HG02678 (cell line): ENCODE measurements at regions not wholly inside any gene's neighbourhood (a gene's known extent, or its start where the extent isn't known, plus 50 kb on each side); places are given as distances from the start of the nearest gene placed in this dataset.

Experiments
- ATAC-seq: cut with Tn5 transposase; IDR thresholded peaks from one replicate; pipeline ENCODE4 v1.9.1; 2021; ENCODE audit warnings: mild to moderate bottlenecking, moderate library complexity; ENCODE audit not compliant: unreplicated experiment

DNA sequence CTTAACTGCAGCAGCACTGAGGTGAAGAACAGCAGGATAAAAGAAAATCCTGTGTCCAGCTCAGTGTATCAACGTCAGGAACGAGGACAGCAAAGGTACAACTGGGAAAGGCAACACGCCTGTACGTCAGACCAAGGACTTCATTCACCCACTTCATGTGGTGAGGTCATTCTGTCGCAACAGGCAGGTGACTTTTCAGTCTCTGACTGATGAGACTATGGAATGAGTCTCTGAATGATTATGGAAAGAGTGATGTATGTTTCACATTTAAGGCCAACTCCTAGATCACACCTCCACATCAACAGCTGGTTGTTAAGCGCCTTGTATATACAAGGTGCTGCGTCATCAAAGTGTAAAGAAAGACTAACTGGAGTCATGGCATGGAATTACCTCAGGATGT, 297.6 kb upstream of the SP8 start:
- no peak for ATAC-seq

DNA sequence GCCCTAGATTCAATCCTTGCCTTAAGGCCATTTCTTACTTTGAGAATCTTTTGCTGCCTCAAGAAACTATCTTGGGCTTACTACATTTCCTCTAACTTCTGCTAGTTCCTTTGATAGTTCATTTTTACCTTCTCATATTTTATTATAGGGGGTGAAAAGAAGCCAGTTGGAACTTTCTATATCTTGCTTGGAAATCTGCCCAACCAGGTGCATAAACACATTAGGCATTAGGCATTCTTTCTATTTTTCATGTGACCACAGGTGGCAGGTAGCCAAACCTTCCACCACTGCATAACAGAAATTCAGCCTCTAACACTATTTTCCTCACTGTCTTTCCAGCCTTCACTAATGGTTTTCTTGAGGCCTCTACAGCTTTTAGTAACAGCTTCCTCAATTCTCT, 300.0 kb upstream of the SP8 start:
- no peak for ATAC-seq

- ATAC-seq = no peak
These were observed 303.0 kb upstream of the SP8 start for GRCh38 chr7:21089653-21090052.

GRCh38 chr7:21092766-21093702, 306.3 kb upstream of the SP8 start:
- ATAC-seq = no peak

DNA sequence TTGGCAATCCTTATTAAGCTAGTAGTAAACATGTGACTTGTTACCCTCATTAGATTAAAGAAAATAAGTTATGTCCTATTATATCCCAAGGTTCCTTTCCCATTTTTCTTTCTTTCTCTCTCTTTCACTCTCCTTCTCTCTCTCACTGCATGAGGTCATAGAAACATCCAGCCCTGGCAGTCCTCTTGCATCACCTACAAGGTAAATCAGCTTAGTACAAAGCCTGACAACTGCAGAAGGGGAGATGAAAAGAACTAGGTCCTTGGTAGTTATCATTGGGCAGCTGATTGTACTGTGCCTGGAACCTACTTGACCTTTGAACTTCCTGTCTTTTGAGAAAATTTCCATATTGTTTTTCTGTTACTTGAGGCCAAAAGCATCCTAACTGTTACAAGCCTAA, 307.9 kb upstream of the SP8 start:
- no peak for ATAC-seq

- no peak for ATAC-seq
These were observed 312.7 kb upstream of the SP8 start for GRCh38 chr7:21099432-21099831.

DNA sequence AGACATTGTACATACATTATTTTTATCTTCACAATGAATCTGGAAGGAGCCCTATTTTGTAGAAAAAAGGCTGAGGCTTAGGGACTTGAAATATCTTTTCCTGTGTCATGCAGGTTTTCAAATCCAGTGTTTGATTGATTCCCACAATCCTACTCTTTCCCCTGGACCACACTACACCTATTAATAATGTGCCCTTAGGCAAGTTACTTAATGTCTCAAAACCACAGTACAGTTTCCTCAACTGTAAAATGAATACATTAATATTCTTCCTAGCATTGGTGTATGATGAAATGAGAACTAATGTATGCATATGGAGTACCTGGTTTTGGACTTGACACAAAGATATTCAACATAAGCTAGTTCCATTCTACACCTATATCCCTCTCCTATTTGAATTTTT, 313.3 kb upstream of the SP8 start:
- no peak for ATAC-seq

- no peak for ATAC-seq
These were observed 314.9 kb upstream of the SP8 start for GRCh38 chr7:21101541-21101940.

DNA sequence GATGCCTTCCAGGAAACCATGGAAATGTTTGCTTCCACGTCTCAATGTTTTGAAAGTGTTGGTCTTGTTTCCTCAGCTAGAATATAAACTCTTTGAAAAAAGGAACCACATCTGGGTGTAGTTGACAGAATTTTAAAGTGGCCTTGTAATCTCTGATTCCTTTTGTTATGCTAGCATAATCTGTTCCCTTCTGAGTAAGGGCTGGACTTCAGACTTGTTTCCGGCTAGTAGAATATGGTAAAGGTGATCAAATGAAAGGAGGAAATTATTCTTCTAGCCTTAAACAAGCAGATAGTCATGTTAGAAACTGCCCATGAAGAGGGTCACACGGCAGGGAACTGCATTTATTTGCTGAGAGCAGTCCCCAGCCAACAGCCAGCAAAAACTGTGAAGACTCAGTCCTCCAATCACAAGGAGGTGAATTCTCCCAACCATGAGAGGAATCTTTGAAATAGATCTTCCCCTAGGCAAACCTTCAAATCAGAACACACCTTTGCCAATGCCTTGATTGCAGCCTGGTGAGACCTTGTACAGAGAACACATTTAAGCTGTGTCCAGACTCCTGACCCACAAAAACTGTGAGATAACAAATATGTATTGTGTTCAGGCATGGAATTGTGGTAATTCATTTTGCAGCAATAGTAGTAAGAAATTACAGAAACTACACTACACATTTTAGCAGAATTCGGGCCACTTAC, 316.9 kb upstream of the SP8 start:
- no peak for ATAC-seq

DNA sequence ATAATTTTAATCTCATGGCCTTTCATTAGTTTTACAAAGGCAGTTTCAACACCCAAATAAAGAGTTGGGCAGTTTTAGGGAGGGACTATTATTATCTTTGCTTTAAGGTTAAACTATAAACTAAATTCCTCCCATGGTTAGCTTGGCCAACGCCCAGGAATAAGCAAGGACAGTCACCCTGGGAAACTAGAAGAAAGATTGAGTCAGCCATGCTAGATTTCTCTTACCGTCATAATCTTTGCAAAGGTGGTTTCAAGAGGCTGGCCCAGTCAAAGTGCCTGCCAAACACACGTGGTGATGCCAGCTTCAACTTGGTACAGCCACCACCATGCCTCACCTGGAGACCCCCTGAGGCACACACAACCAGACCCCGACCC, 317.4 kb upstream of the SP8 start:
- ATAC-seq = no peak

GRCh38 chr7:21106296-21106732, 319.6 kb upstream of the SP8 start:
- no peak for ATAC-seq

- ATAC-seq = no peak
These were observed 320.4 kb upstream of the SP8 start for GRCh38 chr7:21107101-21107500.

DNA sequence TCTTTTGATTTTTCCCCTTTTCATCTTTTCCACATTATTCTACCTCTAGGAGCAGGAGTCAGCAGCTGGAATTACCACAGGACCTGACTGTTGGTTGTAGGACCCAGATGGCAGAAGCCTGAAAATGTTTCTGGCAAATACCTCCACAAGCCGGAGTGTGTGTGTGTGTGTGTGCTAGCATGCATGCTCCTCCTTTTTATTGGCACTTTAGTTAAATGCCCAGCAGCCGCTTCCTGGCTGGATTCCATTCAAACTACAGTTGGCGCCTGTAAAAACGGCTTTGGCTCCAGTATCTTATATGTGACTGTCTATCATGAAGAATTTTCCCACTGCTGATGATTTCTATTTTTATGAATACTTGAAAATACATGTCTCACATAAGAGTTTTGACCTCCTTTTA, 319.7 kb upstream of the SP4 start:
- ATAC-seq = no peak

- ATAC-seq = no peak
These were observed 314.1 kb upstream of the SP4 start for GRCh38 chr7:21113609-21114415.

- ATAC-seq = no peak
These were observed 304.3 kb upstream of the SP4 start for GRCh38 chr7:21123586-21123985.

- no peak for ATAC-seq
These were observed 302.6 kb upstream of the SP4 start for GRCh38 chr7:21125297-21125696.

DNA sequence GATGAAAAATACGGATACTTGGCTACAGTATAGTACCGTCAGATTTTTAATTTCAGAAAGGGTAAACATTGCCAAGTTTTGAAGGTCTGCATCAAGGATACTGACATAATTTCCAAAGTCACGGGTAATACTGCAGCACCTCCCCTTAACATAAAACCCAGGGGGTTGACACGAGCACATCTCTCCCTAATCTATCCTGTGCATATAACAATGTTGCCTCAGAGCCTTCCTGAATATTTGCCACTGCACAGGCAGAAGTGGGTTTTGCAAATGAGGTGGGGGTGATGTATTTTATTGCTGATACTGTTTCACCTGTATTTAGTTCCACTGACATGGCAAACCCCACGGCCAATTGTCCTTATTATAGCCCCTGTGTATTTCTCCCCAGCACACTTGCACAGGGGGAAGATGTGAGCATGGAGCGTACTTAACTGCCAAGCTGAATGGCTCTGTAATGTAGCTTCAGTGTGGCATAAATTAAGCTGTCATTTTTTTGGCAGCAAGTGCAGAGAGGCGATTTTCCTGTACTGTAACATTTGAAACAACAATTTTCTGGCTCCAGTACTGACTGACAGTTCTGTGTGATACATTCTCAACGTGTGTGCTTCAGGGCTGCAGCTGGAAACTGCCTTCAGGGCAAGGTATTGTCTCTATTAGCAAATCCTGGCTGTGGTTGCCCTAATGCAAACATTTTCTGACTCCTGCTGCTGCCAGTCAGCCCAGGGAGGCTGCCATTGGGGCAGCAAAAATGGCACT, 299.6 kb upstream of the SP4 start:
- ATAC-seq = no peak

DNA sequence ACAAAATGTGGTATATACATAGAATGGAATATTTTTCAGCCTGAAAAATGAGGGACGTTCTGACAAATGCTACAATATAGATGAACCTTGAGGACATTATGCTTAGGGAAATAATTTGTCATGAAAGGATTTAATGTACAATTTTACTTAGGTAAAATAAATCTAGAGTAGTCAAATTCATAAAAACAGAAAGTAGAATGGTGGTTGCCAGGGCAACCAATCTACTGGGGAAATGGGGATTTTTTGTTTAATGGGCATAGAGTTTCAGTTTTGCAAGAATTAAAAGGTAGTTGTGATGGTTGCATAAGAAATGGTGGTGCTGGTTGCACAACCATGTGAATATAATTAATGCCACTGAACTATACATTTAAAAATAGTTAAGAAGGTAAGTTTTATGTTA, 296.0 kb upstream of the SP4 start:
- no peak for ATAC-seq

DNA sequence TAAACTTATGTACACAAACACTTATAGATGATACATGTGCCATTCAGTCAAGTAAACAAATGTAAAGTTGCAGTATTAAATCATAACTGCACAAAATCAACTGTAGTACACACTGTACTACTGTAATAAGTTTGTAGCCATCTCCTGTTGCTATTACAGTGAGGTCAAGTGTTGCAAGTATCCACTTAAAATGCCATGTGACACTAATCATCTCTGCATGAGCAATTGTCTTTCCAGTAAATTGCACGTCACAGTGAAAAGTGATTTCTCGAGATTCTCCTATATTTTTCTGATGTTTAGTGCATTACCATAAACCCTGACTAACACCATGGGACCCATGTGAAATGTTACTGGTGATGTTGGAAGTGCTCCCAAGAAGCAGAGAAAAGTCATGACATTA, 293.3 kb upstream of the SP4 start:
- no peak for ATAC-seq

DNA sequence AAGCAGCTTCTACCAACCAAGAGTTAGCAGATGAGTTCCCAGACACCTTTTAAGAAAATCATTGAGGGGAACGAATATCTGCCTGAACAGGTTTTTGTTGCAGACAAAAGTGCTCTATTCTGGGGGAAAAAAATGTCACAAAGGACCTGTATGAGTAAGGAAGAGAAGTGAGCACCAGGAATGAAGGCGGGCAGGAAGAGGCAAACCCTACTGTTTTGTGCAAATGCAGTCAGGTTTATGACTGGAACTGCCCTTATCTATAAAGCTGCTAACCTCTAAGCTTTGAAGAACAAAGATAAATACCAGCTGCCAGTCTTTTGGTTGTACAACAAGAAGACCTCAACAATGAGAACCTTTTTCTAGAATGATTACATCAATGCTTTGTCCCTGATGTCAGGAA, 292.4 kb upstream of the SP4 start:
- no peak for ATAC-seq

GRCh38 chr7:21137640-21138039, 290.2 kb upstream of the SP4 start:
- ATAC-seq = no peak
